ENCODE measurements at regions not wholly inside any gene's neighbourhood (a gene's known extent, or its start where the extent isn't known, plus 50 kb on each side); places are given as distances from the start of the nearest gene placed in this dataset.
"Not testable (repeated sequence)": the region's sequence is repeated elsewhere in the genome, so short reads cannot be mapped to it uniquely, and the experiment has no call there.

- peak; percentile 65 to 80 for DNase-seq
These were observed 185.4 kb upstream of the SLC24A3 start for GRCh38 chr20:19026901-19027644.

GRCh38 chr20:19027971-19028370, 184.5 kb upstream of the SLC24A3 start:
- no peak for DNase-seq

DNA sequence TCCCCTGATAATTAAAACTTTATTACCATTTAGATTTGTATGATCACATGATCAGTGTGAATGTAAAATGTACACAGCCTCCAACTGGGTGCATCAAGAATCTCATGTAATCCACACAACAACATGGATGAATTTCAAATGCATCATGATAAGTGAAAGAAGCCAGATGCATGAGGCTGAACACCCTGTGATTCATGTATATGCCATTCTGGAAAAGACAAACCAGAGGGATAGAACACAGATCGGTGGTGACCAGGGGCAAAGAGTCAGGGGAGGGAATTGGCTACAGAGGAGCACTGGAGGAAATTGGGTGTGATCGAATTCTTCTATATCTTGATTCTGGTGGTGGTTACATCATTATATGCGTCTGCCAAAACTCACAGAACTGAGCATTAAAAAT, 170.7 kb upstream of the SLC24A3 start:
- no peak for DNase-seq

GRCh38 chr20:19045371-19045770, 167.1 kb upstream of the SLC24A3 start:
- peak; percentile 14 to 49 for DNase-seq

DNA sequence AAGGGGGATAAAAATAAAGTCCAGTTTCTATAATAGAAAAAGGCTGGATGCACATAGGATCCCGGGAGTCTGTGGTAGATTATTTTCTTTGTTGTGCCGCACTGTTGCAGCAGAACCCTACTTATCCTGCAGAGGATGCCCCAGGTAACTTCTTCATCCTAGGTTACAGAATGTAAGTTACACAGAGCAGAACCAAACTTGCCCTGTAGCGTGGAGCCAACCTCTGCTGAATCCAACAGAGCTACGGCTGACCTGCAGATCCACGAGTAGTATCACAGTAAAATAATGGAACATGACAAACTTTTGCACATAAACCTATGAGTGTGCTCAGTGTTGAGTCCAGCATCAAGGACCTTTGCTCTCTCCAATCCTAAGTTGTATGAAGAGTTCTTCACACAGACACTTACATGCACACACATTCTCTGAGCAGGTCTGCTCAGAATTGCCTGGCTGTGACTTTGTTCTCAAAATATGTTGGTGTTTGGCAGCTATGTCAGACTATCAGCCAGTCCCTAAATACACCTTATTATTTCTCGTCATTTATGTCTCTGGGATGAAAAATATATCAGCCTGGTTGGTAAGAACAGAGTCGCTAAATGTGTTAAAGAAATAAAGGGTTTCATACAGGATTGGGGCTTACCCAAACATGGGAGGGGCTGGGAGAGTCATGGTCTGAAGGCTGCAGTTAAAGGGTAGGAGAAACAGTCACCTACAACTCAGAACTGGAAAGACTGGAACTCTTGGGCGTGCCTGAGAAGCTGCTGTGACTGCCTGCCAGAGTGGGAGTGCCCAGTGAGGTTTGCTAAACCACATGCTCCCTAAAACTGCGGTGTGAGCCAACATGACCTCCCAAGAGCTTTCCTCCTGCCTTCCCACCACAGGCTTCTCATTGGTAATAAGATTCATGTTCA, 165.1 kb upstream of the SLC24A3 start:
- DNase-seq: no peak

GRCh38 chr20:19047951-19048296, 164.5 kb upstream of the SLC24A3 start:
- DNase-seq: no peak

DNA sequence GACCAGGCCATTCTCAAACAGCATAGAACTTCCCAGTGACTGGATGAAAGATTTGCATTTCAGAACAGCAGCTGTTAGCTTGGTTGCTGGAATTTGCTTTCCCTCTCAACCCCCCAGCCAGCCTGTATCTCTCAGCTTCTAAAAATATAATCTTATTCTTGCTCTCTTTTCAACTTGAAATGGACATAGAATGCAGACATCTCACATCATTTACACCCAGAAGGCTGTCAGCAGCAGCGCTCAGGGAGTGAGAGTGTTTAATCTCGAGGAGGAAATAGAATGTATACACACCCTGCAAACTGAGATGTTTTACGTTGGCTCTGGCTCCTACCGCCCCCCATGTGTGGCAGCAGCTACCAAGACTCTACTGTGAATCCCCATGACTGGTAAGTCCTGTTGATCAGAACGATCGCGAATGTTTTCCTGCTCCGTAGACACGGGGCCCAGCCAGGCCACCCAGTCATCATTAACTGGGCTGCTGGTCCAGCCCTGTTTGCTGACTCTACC, 163.4 kb upstream of the SLC24A3 start:
- DNase-seq: no peak

GRCh38 chr20:19049514-19049913, 162.9 kb upstream of the SLC24A3 start:
- no peak for DNase-seq

DNA sequence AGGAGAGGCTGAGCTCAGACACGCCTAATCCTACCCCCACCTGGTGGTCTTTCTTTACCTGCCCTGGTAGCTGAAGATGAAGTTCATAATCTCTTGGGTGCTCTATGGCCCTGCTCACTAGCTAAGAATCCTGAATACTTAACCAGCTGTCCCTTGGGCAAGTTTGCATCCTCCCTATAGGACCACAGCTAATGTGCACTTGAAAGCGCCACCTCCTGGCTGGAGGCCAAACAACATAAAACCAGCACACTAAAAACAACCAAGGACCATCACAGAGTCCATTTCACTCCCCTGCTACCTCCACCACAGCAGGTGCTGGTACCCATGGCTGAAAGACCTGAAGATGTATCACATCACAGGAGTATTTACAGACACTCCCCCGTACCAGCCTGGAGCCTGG, 155.5 kb upstream of the SLC24A3 start:
- peak in 1 of 2 experiments; percentile 16 for DNase-seq

- not testable (repeated sequence) for DNase-seq
These were observed 147.7 kb upstream of the SLC24A3 start for GRCh38 chr20:19064788-19065187.

GRCh38 chr20:19067986-19068385, 144.5 kb upstream of the SLC24A3 start:
- DNase-seq: no peak

GRCh38 chr20:19070026-19070425, 142.4 kb upstream of the SLC24A3 start:
- no peak for DNase-seq

DNA sequence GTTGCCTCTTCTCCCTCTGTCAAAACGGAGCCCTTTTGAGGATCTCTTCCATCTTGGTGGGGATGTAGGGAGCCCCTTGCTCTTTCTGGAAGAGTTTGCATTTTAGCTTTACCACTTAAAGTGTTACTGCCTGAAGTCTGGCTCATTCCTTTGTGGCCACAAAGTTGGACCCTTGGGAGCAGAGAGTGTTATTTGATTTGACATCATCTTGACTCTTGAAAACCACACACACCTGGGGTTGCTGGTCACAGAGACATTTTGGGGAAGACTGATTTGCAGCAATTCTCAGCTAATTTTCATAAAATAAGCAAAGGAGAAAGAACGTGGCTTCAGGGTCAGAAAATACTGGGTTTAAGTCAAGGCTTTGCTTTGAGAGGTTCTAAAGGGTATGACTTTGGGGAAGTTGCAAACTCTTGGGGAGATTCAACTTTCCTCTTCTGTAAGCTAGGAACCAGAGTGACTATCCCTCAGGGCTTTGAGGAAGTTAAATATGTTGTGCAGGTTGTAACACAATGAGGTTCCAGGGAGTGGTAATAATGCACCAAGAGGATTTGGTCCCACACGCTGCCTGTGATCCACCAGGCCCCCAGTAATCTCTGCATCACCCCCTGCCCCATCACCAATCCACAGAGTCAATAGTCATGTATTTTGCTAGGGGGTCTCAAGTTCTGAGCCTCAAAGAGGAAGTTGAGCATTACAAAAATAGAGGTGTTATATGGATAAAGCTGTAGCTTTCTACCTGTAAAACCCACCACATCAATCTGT, 141.6 kb upstream of the SLC24A3 start:
- no peak for DNase-seq

DNA sequence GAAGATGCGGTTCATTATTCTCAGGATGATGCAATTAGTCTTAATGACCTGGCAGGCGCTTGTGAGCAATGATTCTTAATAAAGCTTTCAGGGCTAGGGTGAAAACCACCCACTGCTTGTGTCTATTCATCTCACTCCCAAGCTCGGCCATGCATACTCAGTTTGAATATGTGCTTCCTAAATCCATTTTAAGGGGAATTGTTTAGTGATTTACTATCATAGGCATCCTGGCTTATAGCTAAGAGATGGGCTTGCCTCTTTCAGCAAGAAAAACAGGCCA, 141.1 kb upstream of the SLC24A3 start:
- DNase-seq: no peak

- no peak for DNase-seq
These were observed 140.4 kb upstream of the SLC24A3 start for GRCh38 chr20:19071902-19072498.

DNA sequence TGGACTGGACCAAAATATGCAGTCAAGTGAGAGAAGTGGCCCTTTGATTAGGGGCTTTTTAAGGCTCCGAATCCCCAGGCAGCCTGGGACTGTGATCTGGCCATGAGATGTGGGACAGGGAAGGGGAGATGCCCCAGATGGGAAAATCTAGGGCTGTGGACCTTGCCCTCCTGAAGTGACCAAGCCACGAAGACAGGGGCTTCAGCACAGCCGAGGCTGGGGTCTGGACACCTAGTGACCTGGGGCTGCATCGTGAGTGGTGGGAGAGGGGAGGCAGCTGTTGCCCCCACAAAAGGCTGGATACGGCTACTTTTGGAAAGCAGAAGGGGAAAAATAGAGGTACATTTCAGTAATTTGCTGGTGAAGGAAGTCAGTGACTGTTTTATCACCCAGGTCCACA, 139.5 kb upstream of the SLC24A3 start:
- no peak for DNase-seq

DNA sequence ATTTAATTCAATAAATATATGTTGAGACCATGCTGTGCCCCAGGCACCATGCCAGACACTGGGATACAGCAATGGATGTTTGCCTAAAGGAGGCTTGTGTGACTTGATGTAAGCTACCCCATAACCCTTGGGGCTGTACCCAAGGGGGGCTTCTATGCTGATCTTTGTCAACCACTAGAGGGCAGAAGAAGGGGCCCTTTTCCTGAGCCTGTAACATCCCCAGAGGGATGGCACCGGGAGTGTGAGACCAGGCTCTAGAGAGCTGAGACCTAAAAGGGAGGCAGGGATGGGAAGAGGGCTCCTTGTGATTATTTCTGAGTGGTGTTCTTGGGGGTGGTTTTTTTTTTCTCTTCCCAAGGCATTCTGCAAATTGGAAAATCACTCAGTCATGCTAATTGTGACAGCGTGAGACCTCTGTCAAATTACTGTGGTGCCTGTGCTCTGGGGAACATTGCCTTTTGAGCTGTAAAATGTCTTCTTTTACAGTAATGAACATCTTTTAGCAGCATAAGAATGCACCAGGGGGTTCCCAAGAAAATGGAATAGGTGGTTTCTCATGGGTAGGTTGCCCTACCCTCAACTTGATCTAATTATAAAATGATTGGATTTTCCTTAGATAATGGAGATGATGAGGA, 138.7 kb upstream of the SLC24A3 start:
- peak; percentile 7 to 63 for DNase-seq

GRCh38 chr20:19074356-19074755, 138.1 kb upstream of the SLC24A3 start:
- DNase-seq: no peak

DNA sequence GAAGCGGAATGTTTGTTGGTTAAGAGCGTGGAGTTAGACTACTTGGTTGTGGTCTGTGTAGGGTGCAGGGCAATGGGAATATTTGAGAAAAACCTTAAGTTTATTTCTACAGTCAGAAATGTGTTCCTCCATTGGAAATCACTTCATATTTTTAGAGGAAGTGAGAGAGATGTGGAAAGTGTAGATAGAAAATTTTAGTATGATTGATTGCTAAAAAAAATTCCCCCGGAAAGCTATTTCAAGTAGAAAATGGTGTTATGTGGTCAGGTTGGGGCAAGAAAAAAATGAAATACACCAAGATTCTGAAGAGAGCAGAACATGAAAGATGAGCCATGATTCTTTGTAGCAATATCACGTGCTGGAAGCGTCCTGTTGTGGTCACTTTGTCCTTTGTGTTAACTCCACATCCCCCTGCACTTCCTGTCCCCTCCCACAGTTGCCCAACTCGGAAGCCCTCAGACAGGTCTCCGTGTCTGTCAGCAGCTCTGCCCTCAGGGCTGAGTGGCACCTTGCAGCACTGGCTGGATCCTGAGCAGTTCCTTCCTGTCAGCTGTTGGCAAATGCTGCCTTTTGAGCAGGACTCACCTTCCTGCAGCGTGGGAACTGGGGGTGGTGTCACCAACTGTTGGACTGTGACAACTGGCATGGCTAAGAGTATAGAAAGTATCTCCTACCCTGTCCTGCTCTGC, 137.5 kb upstream of the SLC24A3 start:
- no peak for DNase-seq

GRCh38 chr20:19077370-19078220, 134.8 kb upstream of the SLC24A3 start:
- DNase-seq: no peak

All from NCI-H524 (cell line).